ENCODE measurements at regions not wholly inside any gene's neighbourhood (a gene's known extent, or its start where the extent isn't known, plus 50 kb on each side); places are given as distances from the start of the nearest gene placed in this dataset.

DNA sequence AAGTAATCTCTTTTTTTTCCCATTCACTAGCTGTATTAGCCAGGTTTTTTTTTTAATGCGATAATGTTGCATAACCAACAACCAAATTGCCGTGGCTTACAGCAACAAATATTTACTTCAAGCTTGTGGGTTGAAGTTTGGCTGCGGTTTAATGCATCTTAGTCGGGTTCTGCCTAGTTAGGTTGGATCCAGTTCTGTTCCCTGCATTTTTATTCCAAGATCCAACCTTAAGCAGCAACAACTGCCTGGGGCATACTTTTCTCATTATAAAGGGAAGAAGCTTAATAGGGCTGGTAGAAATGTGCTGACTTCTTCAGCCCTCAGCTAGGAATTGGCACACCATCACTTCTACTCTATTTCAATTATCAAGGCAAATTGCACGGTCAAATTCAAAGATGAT lies 1115.5 kb upstream of the AUTS2 start:
- no peak for DNase-seq (ENCODE audit: low spot score)

DNA sequence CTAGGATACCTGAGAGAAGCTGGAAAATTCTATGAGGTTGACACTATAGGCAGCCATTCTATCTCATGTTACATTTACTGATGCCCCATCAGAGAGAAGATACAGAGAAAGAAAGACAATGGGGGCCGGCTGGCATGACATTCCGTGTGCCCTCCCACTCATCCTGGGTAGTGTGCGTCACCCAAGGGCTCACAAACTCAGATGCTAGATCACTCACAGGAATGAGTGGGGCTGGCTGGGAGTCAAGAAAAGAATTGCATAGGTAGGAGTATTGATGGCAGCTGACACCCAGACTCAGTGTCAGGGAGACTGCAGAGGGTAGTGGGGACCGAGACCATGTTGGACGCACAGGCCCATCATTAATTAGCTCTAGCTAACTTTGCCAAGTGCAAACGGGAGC lies 1113.5 kb upstream of the AUTS2 start:
- no peak overlapping the region for H3K27ac Mint-ChIP-seq
- no peaks in the 10 kb centered on the region for H3K27me3 Mint-ChIP-seq
- no peak for ATAC-seq
- no peak for DNase-seq (ENCODE audit: low spot score)
- no peak overlapping the region for H3K4me3 Mint-ChIP-seq
- H3K9me3 Mint-ChIP-seq = peaks cover 12% of the 10 kb centered on the region
- peaks cover 4% of the 10 kb centered on the region for H3K36me3 Mint-ChIP-seq
- H3K4me1 Mint-ChIP-seq (ENCODE audit: low read depth in 2 of 2) = no peaks in the 10 kb centered on the region

More for the DNA sequence above, 1115.5 kb upstream of the AUTS2 start:
- no peak for ATAC-seq
- Mint-ChIP-seq H3K4me3 (no peak overlapping the region), H3K9me3 (peaks cover 12% of the 10 kb centered on the region), H3K36me3 (peaks cover 4% of the 10 kb centered on the region), H3K27ac (no peak overlapping the region), H3K4me1 (ENCODE audit: low read depth in 2 of 2) (no peaks in the 10 kb centered on the region), H3K27me3 (no peaks in the 10 kb centered on the region)

DNA sequence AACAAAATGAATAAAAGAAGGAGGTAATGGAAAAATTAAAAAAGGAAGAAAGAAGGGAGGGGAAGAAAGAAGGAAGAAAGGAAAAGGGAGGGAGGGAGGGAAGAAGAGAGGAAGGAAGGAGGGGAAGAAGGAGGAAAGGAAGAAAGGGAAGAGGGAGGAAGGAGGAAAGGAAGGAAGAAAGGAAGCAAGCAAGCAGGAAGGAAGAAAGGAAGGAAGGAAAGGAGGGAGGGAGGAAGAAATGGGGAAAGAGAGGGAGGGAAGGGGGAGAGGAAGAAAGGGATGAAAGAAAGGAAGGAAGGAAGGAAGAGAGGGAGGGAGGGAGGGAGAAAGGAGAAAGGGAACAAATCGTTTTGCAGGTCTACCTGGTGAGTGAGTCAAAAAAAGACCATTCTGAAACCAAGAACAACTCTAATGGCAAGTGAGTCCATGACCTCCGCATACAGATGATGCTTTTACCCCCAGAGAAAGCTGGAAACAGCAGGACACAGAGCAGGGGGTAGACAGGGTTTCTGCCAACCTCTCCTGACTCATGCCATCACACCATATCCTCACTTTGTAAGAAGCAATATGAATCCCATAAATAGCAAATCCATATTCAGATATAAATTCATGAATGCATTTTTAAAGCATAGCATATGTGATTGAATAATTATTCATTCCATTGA lies 1112.9 kb upstream of the AUTS2 start:
- Mint-ChIP-seq H3K4me1 (ENCODE audit: low read depth in 2 of 2) (no peaks in the 10 kb centered on the region), H3K36me3 (peaks cover 4% of the 10 kb centered on the region), H3K27me3 (no peaks in the 10 kb centered on the region), H3K9me3 (peaks cover 12% of the 10 kb centered on the region), H3K27ac (no peak overlapping the region), H3K4me3 (no peak overlapping the region)
- ATAC-seq = no peak
- DNase-seq (ENCODE audit: low spot score) = no peak

DNA sequence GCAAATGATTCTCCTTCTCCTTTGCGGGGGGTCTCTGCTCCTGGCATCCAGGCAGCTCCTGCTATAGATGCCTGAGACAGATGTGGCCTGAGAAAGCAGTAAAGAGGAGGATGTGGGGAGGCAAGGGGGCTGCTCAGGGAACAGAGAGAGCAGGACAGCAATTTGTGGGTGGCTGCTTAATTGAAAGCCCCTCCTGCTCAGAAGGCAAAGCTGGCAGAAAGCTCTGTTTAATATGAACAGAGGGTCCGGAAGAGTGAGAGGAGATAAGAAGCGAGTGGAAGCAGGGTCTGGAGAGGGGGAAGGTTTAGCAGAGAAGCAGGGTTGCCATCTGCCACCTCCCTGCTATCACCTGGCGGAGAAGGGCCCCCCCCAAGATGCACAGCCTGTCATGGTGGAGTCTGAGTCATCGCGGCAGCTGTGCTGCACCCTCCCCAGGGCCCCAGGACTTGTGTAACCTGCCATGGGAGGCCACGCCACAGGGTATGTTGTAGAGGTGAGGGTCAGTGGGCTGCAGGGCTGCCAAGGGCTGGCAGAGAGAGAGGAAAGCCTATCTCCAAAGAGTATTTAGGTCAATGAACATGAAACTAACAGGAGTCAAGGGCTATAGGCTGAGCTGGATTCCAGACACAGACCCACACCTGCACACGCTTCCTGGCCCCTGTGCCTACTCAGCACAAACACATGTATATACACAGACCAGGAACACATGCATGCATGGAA lies 1109.8 kb upstream of the AUTS2 start:
- no peaks in the 10 kb centered on the region for H3K27me3 Mint-ChIP-seq
- no peaks in the 10 kb centered on the region for H3K4me1 Mint-ChIP-seq (ENCODE audit: low read depth in 2 of 2)
- no peak for DNase-seq (ENCODE audit: low spot score)
- H3K9me3 Mint-ChIP-seq = peaks cover 6% of the 10 kb centered on the region
- no peak overlapping the region for H3K27ac Mint-ChIP-seq
- peak in 1 of 2 donors; percentile 20 for ATAC-seq
- H3K4me3 Mint-ChIP-seq = no peak overlapping the region
- H3K36me3 Mint-ChIP-seq = peaks cover 4% of the 10 kb centered on the region

DNA sequence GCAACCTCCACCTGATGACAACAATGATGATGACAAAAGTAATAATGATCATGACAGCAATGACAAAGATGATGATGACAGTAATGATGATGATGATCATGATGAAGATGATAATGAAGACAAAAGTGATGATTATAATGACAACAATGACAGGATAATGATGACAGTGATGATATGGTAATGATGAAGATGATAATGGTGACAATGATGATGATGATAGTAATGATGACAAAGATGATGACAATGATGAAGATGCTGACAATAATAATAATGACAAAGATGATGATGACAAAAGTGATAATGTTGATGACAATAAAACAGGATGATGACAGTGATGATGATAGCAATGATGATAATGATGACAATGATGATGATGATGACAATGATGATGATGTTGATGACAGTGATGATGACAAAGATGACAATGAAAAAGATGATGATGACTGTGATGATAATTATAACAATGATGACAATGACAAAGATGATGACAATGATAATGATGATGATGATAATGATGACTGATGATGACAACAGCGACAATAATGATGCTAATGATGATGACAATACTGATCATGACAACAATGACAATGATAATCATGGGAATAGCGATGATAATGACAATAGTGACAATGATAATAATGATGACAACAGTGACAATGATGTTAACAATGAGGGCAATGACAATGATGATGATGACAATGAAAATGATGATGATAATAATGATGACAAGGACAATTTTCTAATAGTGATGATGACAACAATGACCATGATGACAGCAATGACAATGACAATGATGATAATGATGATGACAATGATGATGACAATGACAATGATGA lies 1106.5 kb upstream of the AUTS2 start:
- H3K27ac Mint-ChIP-seq = no peak overlapping the region
- ATAC-seq (no peak), DNase-seq (ENCODE audit: low spot score) (no peak)
- H3K4me1 Mint-ChIP-seq (ENCODE audit: low read depth in 2 of 2) = no peaks in the 10 kb centered on the region
- H3K4me3 Mint-ChIP-seq = no peak overlapping the region
- H3K36me3 Mint-ChIP-seq = no peaks in the 10 kb centered on the region
- peaks cover 6% of the 10 kb centered on the region for H3K9me3 Mint-ChIP-seq
- H3K27me3 Mint-ChIP-seq = no peaks in the 10 kb centered on the region

DNA sequence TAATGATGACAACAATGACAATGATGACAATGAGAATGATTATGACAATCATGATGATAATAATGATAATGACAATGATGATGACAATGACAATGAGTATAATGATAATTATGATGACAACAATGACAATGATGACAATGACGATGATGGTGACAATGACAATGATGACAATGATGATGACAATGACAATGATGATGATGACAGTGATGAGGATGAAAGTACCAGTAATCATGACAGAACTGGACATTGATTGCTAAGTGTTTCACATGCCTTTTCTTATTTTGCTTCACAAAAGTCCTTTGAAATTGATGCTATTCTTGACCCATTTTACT lies 1106.0 kb upstream of the AUTS2 start:
- ATAC-seq (no peak), DNase-seq (ENCODE audit: low spot score) (no peak)
- H3K27ac Mint-ChIP-seq = no peak overlapping the region
- no peaks in the 10 kb centered on the region for H3K27me3 Mint-ChIP-seq
- H3K9me3 Mint-ChIP-seq = peaks cover 7% of the 10 kb centered on the region
- no peak overlapping the region for H3K4me3 Mint-ChIP-seq
- no peaks in the 10 kb centered on the region for H3K4me1 Mint-ChIP-seq (ENCODE audit: low read depth in 2 of 2)
- H3K36me3 Mint-ChIP-seq = no peaks in the 10 kb centered on the region

DNA sequence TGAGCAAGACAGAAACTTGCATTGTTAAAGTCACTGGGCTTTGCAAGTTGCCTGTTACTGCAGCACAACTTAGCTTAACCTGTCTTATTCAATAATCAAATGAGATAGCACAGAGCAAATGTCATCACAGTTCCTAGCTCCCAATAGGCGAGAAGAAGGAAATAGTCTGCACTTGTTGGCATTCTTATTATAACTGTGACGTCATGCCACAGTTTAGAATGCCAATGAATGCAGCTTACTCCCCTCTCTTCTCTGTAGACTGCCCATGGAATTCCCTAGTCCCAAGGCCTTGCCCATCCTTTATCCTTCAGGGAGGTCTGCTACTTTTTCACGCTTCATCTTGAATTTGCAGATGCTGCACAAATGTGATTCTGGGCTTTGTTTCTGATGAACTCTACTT lies 1094.9 kb upstream of the AUTS2 start:
- H3K36me3 Mint-ChIP-seq = peaks cover 6% of the 10 kb centered on the region

DNA sequence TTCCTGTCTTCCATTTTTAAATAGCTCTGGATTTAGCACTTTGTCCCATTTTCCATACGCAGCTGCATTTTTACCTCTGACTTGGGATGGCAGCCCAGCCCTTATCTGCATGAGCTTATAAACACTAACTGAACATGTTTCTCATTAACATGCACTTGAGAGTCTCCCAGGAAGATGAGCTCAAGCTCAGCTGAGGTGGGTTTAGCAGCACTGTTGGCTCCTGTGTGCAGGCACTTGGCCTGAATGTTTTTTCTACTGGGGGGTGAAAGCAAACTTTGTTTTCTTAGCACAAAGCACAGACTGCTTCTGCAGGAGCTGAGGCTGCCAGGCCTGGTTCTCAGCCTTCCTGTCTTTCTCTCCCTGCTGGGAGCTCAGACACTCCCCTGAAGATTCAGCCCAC lies 1093.6 kb upstream of the AUTS2 start:
- Mint-ChIP-seq H3K36me3 (peaks cover 10% of the 10 kb centered on the region), H3K9me3 (peaks cover 24% of the 10 kb centered on the region), H3K27ac (no peak overlapping the region), H3K4me3 (no peak overlapping the region), H3K4me1 (ENCODE audit: low read depth in 2 of 2) (no peaks in the 10 kb centered on the region), H3K27me3 (no peaks in the 10 kb centered on the region)
- no peak for DNase-seq (ENCODE audit: low spot score)
- no peak for ATAC-seq

More for the DNA sequence above, 1094.9 kb upstream of the AUTS2 start:
- DNase-seq (ENCODE audit: low spot score) (no peak), ATAC-seq (no peak)
- Mint-ChIP-seq H3K27ac (no peak overlapping the region), H3K27me3 (no peaks in the 10 kb centered on the region), H3K4me1 (ENCODE audit: low read depth in 2 of 2) (no peaks in the 10 kb centered on the region), H3K9me3 (peaks cover 18% of the 10 kb centered on the region), H3K4me3 (no peak overlapping the region)

DNA sequence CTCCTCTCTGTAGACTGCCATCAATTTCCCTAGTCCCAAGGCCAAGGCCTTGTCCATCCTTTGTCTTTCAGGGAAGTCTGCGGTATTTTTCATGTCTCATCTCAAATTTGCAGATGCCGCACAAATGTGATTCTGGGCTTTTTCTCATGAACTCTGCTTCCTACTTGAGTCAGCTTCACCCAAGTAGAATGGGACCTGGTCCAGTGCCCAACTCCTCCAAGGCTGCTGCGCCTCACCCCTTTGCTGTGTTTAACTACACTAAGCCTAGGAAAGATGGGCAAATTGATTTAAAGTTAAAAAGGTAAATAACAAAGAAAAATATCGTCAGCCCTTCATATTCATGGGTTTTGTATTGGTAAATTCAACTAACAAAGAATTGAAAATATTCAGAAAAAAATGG lies 1092.6 kb upstream of the AUTS2 start:
- no peak for ATAC-seq

DNA sequence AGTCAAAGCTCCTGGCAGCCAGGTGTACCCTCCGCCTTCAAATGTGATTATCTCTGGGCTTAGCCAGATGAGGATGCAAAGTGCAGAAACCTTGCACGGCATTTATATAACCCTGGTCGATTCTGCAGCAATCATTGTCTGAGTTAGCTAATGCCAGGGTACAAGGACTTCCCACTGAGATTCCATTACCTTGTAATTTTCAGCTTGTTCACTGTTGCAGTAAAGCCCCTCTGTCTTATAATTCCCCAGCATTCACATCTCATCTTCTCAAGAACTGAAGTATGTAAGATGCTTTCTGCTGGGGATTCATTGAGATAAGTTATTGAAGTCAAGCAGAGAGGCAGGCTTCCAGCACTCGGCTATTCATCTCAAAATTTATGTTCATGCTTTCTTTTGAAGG lies 1090.6 kb upstream of the AUTS2 start:
- Mint-ChIP-seq H3K36me3 (peaks cover 10% of the 10 kb centered on the region), H3K4me3 (no peak overlapping the region), H3K9me3 (peaks cover 30% of the 10 kb centered on the region), H3K4me1 (ENCODE audit: low read depth in 2 of 2) (no peaks in the 10 kb centered on the region), H3K27me3 (no peaks in the 10 kb centered on the region), H3K27ac (no peak overlapping the region)
- ATAC-seq = no peak
- DNase-seq (ENCODE audit: low spot score) = no peak

More for the DNA sequence above, 1092.6 kb upstream of the AUTS2 start:
- Mint-ChIP-seq H3K4me3 (no peak overlapping the region), H3K27ac (no peak overlapping the region), H3K27me3 (no peaks in the 10 kb centered on the region), H3K4me1 (ENCODE audit: low read depth in 2 of 2) (no peaks in the 10 kb centered on the region), H3K9me3 (peaks cover 31% of the 10 kb centered on the region), H3K36me3 (peaks cover 10% of the 10 kb centered on the region)
- no peak for DNase-seq (ENCODE audit: low spot score)

DNA sequence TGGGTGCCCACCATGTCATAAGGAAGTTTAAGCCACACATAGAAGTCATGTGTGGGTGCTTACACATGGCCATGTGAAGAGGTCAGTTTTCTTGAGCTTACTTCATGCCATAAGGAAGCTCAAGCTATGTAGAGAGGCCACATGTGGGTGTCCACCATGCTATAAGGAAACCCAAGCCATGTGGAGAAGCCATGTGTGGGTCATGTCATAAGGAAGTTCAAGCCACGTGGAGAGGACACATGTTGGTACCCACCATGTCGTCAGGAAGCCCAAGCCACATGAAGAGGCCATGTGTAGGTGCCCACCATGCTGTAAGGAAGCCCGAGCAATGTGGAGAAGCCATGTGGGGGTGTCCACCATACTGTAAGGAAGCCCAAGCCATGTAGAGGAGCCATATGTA lies 1089.2 kb upstream of the AUTS2 start:
- Mint-ChIP-seq H3K4me1 (ENCODE audit: low read depth in 2 of 2) (no peaks in the 10 kb centered on the region), H3K27ac (no peak overlapping the region), H3K36me3 (peaks cover 7% of the 10 kb centered on the region), H3K9me3 (peaks cover 26% of the 10 kb centered on the region), H3K27me3 (no peaks in the 10 kb centered on the region), H3K4me3 (no peak overlapping the region)
- ATAC-seq (no peak), DNase-seq (ENCODE audit: low spot score) (no peak)

DNA sequence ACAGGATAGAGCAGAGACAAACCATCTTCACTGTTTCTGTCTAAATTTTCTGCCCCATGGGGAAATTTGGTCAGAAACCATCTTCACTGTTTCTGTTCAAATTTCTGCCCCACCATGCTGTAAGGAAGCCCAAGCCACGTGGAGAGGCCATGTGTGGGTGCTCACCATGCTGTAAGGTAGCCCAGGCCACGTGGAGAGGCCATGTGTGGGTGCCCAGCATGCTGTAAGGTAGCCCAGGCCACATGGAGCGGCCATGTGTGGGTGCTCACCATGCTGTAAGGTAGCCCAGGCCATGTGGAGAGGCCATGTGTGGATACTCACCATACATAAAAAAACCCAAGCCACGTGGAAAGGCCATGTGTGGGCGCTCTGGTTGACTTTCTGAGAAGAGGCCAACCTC lies 1088.7 kb upstream of the AUTS2 start:
- no peaks in the 10 kb centered on the region for H3K4me1 Mint-ChIP-seq (ENCODE audit: low read depth in 2 of 2)
- no peaks in the 10 kb centered on the region for H3K27me3 Mint-ChIP-seq
- DNase-seq (ENCODE audit: low spot score) (no peak), ATAC-seq (no peak)
- peaks cover 6% of the 10 kb centered on the region for H3K36me3 Mint-ChIP-seq
- H3K9me3 Mint-ChIP-seq = peaks cover 24% of the 10 kb centered on the region
- H3K27ac Mint-ChIP-seq = no peak overlapping the region
- no peak overlapping the region for H3K4me3 Mint-ChIP-seq

DNA sequence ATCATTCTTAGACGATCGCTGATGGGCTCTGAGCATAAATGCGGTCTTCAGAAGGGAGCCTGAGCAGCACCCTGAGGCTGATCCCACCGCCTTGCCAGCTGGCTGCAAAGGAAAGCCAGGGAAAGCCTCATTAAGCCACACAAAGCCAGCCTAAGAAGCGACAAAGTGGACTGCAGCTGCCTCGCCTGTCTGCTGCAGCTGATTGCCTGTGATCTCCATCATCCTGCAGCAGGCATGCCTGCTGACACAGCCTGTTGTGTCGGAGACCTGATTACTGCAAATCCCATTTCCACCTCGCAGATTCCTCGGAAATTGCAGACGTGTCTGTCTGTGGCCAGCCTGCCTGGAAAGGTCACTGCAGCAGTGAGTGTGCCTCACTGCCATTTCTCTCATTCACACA lies 1087.0 kb upstream of the AUTS2 start:
- Mint-ChIP-seq H3K27ac (no peak overlapping the region), H3K27me3 (no peaks in the 10 kb centered on the region), H3K36me3 (peaks cover 6% of the 10 kb centered on the region), H3K4me3 (no peak overlapping the region), H3K4me1 (ENCODE audit: low read depth in 2 of 2) (no peaks in the 10 kb centered on the region), H3K9me3 (peaks cover 23% of the 10 kb centered on the region)
- DNase-seq (ENCODE audit: low spot score) = no peak
- no peak for ATAC-seq

DNA sequence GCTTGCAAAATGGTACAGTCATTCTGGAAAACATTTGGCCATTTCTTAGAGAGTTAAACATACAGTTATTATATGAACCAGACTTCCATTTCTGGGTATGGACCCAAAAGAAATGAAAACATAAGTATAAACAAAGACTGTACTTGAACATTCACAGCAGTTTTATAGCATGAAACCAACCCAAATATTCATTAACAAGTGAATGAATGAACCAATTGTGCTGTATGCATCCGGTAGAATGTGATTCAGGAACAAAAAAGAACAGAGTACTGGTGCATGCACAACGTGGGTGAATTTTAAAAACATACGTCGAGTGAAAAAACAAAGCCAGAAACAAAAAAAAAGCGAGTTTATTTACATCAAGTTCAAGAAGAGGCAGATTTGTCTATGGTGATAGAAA lies 1085.8 kb upstream of the AUTS2 start:
- Mint-ChIP-seq H3K36me3 (peaks cover 6% of the 10 kb centered on the region), H3K9me3 (peaks cover 23% of the 10 kb centered on the region), H3K27me3 (no peaks in the 10 kb centered on the region), H3K4me3 (no peak overlapping the region), H3K4me1 (ENCODE audit: low read depth in 2 of 2) (no peaks in the 10 kb centered on the region), H3K27ac (no peak overlapping the region)
- ATAC-seq (no peak), DNase-seq (ENCODE audit: low spot score) (no peak)
